ENCODE measurements at regions not wholly inside any gene's neighbourhood (a gene's known extent, or its start where the extent isn't known, plus 50 kb on each side); places are given as distances from the start of the nearest gene placed in this dataset.

DNA sequence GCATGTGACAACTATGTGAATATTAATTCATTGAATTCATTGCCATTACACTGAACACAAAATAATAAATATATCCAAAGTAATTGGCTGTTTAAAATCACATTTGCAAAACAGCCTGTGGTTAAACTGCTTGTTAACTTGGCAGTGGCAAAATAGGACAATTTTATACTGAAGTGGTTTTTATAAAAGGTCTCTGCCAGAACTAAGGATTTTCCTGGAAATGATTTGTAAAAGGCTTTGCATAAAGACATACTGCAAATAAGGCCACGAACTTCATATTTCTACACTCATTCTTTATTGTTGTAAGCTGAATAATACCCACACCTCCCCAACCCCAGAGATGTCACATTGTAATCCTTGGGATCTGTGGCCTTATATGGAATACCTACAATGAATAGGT is 370.3 kb upstream of the RGMB start:
- DNase-seq (ENCODE audit: extremely low read depth, low read depth): no peak
- TF ChIP-seq, protein P1, sequence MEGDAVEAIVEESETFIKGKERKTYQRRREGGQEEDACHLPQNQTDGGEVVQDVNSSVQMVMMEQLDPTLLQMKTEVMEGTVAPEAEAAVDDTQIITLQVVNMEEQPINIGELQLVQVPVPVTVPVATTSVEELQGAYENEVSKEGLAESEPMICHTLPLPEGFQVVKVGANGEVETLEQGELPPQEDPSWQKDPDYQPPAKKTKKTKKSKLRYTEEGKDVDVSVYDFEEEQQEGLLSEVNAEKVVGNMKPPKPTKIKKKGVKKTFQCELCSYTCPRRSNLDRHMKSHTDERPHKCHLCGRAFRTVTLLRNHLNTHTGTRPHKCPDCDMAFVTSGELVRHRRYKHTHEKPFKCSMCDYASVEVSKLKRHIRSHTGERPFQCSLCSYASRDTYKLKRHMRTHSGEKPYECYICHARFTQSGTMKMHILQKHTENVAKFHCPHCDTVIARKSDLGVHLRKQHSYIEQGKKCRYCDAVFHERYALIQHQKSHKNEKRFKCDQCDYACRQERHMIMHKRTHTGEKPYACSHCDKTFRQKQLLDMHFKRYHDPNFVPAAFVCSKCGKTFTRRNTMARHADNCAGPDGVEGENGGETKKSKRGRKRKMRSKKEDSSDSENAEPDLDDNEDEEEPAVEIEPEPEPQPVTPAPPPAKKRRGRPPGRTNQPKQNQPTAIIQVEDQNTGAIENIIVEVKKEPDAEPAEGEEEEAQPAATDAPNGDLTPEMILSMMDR (IDR thresholded peaks at IDR 0.05; ENCODE audit: low read depth, low read length): no peak

DNA sequence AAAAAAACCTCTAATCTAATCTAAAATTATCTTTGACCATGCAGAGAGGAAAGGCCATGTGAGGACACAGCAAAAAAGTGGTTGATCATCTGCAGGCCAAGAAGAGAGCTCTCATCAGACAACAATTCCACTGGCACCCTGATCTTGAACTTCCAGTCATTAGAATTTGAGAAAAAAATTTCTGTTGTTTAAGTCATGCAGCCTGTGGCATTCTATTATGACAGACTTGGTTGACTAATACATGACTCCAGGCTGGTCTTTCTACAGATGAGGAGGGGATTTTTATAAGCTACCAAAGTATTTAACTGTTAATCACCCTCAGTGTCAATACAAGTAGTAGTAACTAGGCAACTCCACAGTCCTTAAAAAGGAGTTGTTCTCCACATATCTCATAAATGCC is 358.5 kb upstream of the RGMB start:
- TF ChIP-seq, protein P1 (IDR thresholded peaks at IDR 0.05; ENCODE audit: low read depth, low read length): no peak
- peak; percentile 62 for DNase-seq (ENCODE audit: extremely low read depth, low read depth)

DNA sequence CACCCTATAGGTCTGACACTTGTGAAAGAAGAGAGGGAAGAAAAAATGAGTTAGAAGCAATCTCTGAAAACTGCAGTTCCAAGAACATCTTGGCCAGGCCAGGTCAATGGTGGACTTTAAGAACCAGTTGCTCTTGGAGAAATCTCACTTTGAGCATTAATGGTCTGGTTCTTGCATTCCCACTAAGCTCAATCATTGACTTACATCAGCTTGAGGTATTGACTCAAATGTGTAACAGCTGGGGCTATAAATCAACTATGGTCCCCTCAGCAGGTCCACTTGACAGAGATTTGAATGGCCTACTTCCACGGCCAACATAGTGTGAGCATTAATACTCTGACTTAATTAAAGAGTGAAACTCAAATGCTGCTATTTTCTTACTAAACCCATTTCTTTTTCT is 357.8 kb upstream of the RGMB start:
- TF ChIP-seq, protein P1 (IDR thresholded peaks at IDR 0.05; ENCODE audit: low read depth, low read length): no peak
- no peak for DNase-seq (ENCODE audit: extremely low read depth, low read depth)

DNA sequence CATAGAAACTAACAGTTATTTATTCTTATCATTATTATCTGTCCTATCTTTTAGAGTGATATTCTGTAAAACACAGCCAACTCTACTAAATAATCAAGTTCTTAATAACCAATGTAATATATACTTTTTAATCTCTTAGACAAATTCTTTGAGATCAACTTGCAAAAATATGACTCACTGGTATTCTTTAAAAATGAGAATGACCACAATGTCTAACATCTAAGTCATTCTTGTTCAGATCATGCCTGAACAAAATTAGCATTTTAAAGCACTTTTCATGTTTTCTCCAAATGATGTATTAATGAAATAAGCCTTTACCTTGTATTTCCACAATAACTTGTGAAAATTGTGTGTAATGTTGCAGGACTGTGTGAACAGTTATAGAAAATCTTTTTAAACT is 356.9 kb upstream of the RGMB start:
- TF ChIP-seq, protein P1 (IDR thresholded peaks at IDR 0.05; ENCODE audit: low read depth, low read length): no peak
- DNase-seq (ENCODE audit: extremely low read depth, low read depth): no peak

DNA sequence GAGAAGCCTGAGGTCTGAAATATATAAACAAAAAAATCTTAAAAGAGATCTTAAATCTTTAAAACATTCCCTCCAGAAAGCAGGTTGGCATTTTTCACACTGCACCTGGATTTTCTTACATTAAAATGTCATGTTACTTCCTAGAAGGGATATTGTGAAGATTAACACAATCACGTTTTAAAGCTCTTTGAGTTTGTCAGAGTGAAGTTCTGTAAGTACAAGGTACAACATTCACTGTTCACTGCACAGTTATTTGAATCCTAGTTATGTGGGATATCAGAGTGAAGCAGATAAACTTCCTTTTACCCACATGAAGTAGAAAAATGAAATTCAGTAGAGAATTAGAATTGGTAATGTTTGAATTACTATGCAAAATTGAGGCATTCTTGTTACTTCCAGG is 353.6 kb upstream of the RGMB start:
- DNase-seq (ENCODE audit: extremely low read depth, low read depth): no peak
- TF ChIP-seq, protein P1 (IDR thresholded peaks at IDR 0.05; ENCODE audit: low read depth, low read length): no peak

GRCh38 chr5:98424681-98425450 is 348.6 kb upstream of the RGMB start:
- DNase-seq (ENCODE audit: extremely low read depth, low read depth): peak; percentile 53
- TF ChIP-seq, protein P1 (IDR thresholded peaks at IDR 0.05; ENCODE audit: low read depth, low read length): no peak

- TF ChIP-seq, protein P1 (IDR thresholded peaks at IDR 0.05; ENCODE audit: low read depth, low read length): no peak
- DNase-seq (ENCODE audit: extremely low read depth, low read depth): no peak
Observed at GRCh38 chr5:98425640-98426039, 347.8 kb upstream of the RGMB start.

All from AG09319 (cell line).